ENCODE measurements at regions not wholly inside any gene's neighbourhood (a gene's known extent, or its start where the extent isn't known, plus 50 kb on each side); places are given as distances from the start of the nearest gene placed in this dataset.

GRCh38 chr5:2165203-2165602, 282.5 kb upstream of the IRX4 start:
- TF ChIP-seq CTCF (IDR thresholded peaks at IDR 0.05), result no peak
- TF ChIP-seq POLR2A (IDR thresholded peaks at IDR 0.05), result no peak
